HEK293T (cell line): ENCODE measurements at regions not wholly inside any gene's neighbourhood (a gene's known extent, or its start where the extent isn't known, plus 50 kb on each side); places are given as distances from the start of the nearest gene placed in this dataset.
"Not testable (repeated sequence)": the region's sequence is repeated elsewhere in the genome, so short reads cannot be mapped to it uniquely, and the experiment has no call there.

ENCODE experiments used
- CTCF ChIA-PET: fragments of 350-600 bp; formaldehyde crosslinking; extraction: SDS; loops from one replicate; lab custom pipeline; 2021; ENCODE audit warnings: antibody characterized with exemption, inconsistent platforms; lab: Yijun Ruan, JAX
- POLR2A ChIA-PET: fragments of 350-600 bp; formaldehyde crosslinking; extraction: SDS; loops from one replicate; lab custom pipeline; 2020; ENCODE audit warnings: antibody characterized with exemption, inconsistent platforms; lab: Yijun Ruan, JAX
- DNase-seq: peaks from one replicate; pipeline ENCODE4 v3.0.0; 2012; ENCODE audit warnings: mixed read lengths; ENCODE audit errors: extremely low spot score
- ARNT ChIP-seq: fragments of 450-650 bp; IDR thresholded peaks from 2 replicates; pipeline ENCODE4 v1.6.1; 2017; ENCODE audit warnings: mild to moderate bottlenecking
- BHLHE40 ChIP-seq: fragments of 450-650 bp; IDR thresholded peaks from 2 replicates; pipeline ENCODE4 v1.6.1; 2016; ENCODE audit warnings: mild to moderate bottlenecking, moderate library complexity, borderline replicate concordance
- CTBP1 ChIP-seq: fragments of 450-650 bp; IDR thresholded peaks from 2 replicates; pipeline ENCODE4 v1.6.1; 2016; ENCODE audit warnings: borderline replicate concordance
- ELF4 ChIP-seq: fragments of 450-650 bp; IDR thresholded peaks from 2 replicates; pipeline ENCODE4 v1.6.1; 2017; ENCODE audit warnings: antibody characterized with exemption
- FOXA1 ChIP-seq: fragments of 450-650 bp; IDR thresholded peaks from 2 replicates; pipeline ENCODE4 v1.6.1; 2016; ENCODE audit warnings: mild to moderate bottlenecking
- FOXK2 ChIP-seq: fragments of 450-650 bp; IDR thresholded peaks from 2 replicates; pipeline ENCODE4 v1.6.1; 2016; ENCODE audit warnings: mild to moderate bottlenecking
- FOXM1 ChIP-seq: fragments of 450-650 bp; IDR thresholded peaks from 2 replicates; pipeline ENCODE4 v1.6.1; 2017; ENCODE audit warnings: mild to moderate bottlenecking, borderline replicate concordance
- HDGF ChIP-seq: fragments of 450-650 bp; IDR thresholded peaks from 2 replicates; pipeline ENCODE4 v1.6.1; 2017; ENCODE audit warnings: antibody characterized with exemption, borderline replicate concordance
- L3MBTL2 ChIP-seq: fragments of 450-650 bp; conservative IDR thresholded peaks from 2 replicates; pipeline ENCODE4 v1.6.1; 2016; ENCODE audit warnings: mild to moderate bottlenecking
- LEF1 ChIP-seq: fragments of 450-650 bp; IDR thresholded peaks from 2 replicates; pipeline ENCODE4 v1.6.1; 2017; ENCODE audit warnings: mild to moderate bottlenecking, borderline replicate concordance
- NFRKB ChIP-seq: fragments of 450-650 bp; IDR thresholded peaks from 2 replicates; pipeline ENCODE4 v1.6.1; 2016; ENCODE audit warnings: mild to moderate bottlenecking, moderate library complexity
- SP1 ChIP-seq: fragments of 450-650 bp; IDR thresholded peaks from 2 replicates; pipeline ENCODE4 v1.6.1; 2017
- SUZ12 ChIP-seq: fragments of 450-650 bp; IDR thresholded peaks from 2 replicates; pipeline ENCODE4 v1.6.1; 2016; ENCODE audit warnings: mild to moderate bottlenecking
- TARDBP ChIP-seq: fragments of 450-650 bp; IDR thresholded peaks from 2 replicates; pipeline ENCODE4 v1.6.1; 2016
- ZNF384 ChIP-seq: fragments of 450-650 bp; IDR thresholded peaks from 2 replicates; pipeline ENCODE4 v1.6.1; 2016
- TF ChIP-seq, protein P1 (sequence below): fragments of 450-650 bp; IDR thresholded peaks from 2 replicates; pipeline ENCODE4 v1.6.1; 2016

DNA sequence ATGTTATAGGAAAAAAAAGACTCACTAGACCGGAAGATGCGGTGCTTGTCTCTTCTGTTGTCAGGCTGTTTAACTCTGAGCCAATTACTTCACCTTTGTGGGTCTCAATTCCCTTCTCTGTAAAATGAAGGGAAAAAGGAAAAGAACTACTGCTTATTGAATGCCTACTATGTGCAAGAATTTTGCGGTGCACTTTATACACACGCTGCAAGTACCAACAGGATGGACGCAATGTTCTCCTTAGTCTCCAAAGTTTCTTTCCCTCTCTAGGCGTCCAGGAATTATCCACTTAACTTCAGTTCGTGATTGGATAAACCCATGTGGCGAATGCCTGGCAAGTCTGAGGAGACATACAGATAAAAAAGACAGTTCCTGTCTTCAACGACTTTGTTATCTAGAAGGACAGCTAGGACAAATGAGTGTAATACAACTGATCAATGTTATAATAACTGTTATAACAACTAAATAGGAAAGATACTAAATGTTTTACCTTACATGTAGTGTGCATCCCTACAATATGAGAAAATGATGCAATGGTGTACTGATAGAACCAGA lies 69.0 kb upstream of the JARID2 start:
- TF ChIP-seq SP1 (no peak), FOXK2 (no peak), ELF4 (no peak), SUZ12 (no peak), TARDBP (no peak), CTBP1 (no peak), FOXM1 (no peak), ZNF384 (no peak), BHLHE40 (no peak), FOXA1 (no peak), HDGF (no peak), L3MBTL2 (no peak), ARNT (no peak), NFRKB (no peak), LEF1 (no peak)
- TF ChIP-seq, protein P1, sequence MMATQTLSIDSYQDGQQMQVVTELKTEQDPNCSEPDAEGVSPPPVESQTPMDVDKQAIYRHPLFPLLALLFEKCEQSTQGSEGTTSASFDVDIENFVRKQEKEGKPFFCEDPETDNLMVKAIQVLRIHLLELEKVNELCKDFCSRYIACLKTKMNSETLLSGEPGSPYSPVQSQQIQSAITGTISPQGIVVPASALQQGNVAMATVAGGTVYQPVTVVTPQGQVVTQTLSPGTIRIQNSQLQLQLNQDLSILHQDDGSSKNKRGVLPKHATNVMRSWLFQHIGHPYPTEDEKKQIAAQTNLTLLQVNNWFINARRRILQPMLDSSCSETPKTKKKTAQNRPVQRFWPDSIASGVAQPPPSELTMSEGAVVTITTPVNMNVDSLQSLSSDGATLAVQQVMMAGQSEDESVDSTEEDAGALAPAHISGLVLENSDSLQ, result no peak
- DNase-seq, result no peak
- POLR2A ChIA-PET, result no interaction called here
- CTCF ChIA-PET, result no interaction called here

DNA sequence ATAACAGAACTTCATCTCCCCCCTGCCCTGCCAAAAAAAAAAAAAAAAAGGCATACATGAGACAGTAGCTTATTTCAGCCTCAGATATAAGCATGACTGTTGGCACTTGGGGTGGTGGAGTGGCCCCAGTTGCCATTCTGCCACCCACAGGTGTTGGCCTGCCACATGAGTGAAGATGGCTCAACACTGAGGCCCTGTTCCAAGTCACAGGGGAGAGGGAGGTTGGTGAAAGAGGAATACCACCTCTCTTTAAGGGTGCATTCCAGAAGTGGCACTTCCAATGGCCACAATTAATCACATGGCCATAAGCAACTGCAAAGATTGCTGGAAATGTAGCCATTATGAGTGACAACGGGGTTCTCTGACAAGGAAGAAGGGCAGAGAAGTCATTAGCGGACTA lies 61.9 kb upstream of the JARID2 start:
- CTCF ChIA-PET, result interaction anchor here (0.6 kb wide), 1 partner anchor 24 kb away, joined by 5 read pairs; no protein-coding TSS in a partner anchor

DNA sequence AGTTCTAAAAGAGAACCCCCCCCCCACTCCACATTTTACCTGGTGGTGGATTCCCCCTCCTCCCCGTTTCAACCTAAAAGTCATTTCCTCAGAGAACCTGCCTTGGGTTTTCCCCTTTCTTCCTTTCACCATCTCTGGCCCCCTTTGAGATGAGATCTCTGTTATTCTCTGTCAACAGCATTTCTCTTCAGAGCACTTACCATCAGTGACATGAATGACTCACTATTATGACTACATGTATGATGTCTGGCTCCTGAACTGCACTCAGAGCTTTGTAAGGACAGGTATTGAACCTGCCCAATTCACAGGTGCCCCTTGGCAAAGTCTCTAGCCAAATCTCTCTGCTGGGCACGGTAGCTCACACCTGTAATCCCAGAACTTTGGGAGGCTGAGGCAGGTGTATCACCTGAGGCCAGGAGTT lies 61.4 kb upstream of the JARID2 start:
- TF ChIP-seq TARDBP (no peak), FOXA1 (no peak), NFRKB (no peak), SUZ12 (no peak), ELF4 (no peak), CTBP1 (no peak), SP1 (no peak), FOXM1 (no peak), L3MBTL2 (no peak), BHLHE40 (no peak), LEF1 (no peak), ARNT (no peak), FOXK2 (no peak), HDGF (no peak), ZNF384 (no peak)
- TF ChIP-seq, protein P1, result no peak
- ChIA-PET CTCF (no interaction called here), POLR2A (interaction anchor here (0.9 kb wide), 1 partner anchor 59 kb away, joined by 3 read pairs; no protein-coding TSS in a partner anchor)
- DNase-seq, result no peak

More for the DNA sequence above, 61.9 kb upstream of the JARID2 start:
- POLR2A ChIA-PET, result no interaction called here
- TF ChIP-seq ARNT, result no peak
- TF ChIP-seq FOXM1, result no peak
- TF ChIP-seq CTBP1, result no peak
- TF ChIP-seq, protein P1, result no peak
- no peak for TF ChIP-seq L3MBTL2
- no peak for TF ChIP-seq HDGF
- TF ChIP-seq ELF4, result no peak
- no peak for TF ChIP-seq BHLHE40
- TF ChIP-seq LEF1, result no peak
- no peak for TF ChIP-seq SUZ12
- no peak for TF ChIP-seq SP1
- TF ChIP-seq TARDBP, result no peak
- no peak for DNase-seq

DNA sequence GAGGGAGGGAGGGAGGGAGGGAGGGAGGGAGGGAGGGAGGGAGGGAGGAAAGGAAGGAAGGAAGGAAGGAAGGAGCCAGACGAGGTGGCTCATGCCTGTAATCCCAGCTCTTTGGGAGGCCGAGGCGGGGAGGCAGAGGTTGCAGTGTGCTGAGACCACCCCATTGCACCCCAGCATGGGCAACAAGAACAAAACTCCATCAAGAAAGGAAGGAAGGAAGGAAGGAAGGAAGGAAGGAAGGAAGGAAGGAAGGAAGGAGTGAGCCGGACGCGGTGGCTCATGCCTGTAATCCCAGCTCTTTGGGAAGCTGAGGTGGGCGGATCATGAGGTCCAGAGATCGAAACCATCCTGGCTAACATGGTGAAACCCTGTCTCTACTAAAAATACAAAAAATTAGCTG lies 60.8 kb upstream of the JARID2 start:
- DNase-seq, CTCF ChIA-PET: not testable (repeated sequence)
- POLR2A ChIA-PET, result interaction anchor here (0.9 kb wide), 1 partner anchor 59 kb away, joined by 3 read pairs; no protein-coding TSS in a partner anchor

DNA sequence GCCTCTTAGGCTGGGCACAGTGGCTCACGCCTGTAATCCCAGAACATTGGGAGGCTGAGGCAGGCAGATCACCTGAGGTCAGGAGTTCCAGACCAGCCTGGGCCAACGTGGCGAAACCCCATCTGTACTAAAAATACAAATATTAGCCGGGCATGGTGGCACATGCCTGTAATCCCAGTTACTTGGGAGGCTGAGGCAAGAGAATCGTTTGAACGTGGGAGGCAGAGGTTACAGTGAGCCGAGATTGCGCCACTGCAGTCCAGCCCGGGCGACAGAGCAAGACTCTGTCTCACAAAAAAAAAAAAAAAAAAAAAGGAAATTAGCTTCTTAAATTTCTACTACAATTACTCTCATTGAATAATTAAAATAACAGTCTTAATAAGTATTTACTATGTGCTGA lies 52.4 kb upstream of the JARID2 start:
- DNase-seq, CTCF ChIA-PET, POLR2A ChIA-PET: not testable (repeated sequence)

DNA sequence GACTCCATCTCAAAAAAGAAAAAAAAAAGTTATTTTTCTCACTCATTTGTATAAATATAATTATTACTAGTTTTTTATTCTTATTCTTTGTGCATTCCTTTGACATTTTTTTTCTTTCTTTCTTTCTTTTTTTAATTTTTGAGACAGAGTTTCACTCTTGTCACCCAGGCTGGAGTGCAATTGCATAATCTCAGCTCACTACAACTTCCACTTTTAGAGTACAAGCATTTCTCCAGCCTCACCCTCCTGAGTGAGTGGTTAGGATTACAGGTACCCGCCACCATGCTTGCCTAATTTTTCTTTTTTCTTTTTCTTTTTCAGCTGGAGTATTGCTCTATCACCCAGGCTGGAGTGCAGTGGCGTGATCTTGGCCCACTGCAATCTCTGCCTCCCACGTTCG lies 51.4 kb upstream of the JARID2 start:
- ChIA-PET CTCF (interaction anchor here (0.6 kb wide), 1 partner anchor 327 kb away, joined by 3 read pairs; no protein-coding TSS in a partner anchor), POLR2A (no interaction called here)
- TF ChIP-seq ARNT (no peak), ELF4 (no peak)
- no peak for DNase-seq
